Activated naive CD8-positive, alpha-beta T cell treated with anti-CD3 and anti-CD28 coated beads, Interleukin-2, amount 50 U/mL, for 16 hours (primary cell): ENCODE measurements at regions not wholly inside any gene's neighbourhood (a gene's known extent, or its start where the extent isn't known, plus 50 kb on each side); places are given as distances from the start of the nearest gene placed in this dataset.

Experiments used
- DNase-seq: peaks from one replicate; pipeline ENCODE4 v3.0.0-alpha.2; 2020; ENCODE audit warnings: low read depth, low spot score

DNA sequence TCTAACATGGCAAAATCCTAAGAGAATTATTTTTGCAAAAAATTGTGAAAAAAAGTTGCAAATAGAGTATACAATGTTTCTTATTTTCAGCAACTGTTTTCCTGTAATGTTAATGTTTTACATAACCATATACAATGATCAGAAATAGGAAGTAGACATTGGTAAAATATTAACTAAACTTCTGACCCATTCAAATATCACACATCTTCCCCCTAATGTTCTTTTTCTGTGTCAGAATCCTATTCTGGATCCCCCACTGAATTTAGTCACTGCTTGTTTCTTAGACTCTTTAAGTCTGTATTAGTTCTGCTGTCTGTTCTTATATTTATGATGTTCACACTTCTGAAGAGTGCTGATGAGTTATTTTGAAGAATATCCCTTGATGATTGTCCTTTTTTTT, 62.0 kb downstream of the HFE start:
- DNase-seq: no peak

- no peak for DNase-seq
Measured at GRCh38 chr6:26152226-26153101, 65.2 kb downstream of the HFE start.

- no peak for DNase-seq
Measured at GRCh38 chr6:26155061-26155930, 68.1 kb downstream of the HFE start.

- DNase-seq: peak; percentile 62
Measured at GRCh38 chr6:26156105-26156849, 69.0 kb downstream of the HFE start.

DNA sequence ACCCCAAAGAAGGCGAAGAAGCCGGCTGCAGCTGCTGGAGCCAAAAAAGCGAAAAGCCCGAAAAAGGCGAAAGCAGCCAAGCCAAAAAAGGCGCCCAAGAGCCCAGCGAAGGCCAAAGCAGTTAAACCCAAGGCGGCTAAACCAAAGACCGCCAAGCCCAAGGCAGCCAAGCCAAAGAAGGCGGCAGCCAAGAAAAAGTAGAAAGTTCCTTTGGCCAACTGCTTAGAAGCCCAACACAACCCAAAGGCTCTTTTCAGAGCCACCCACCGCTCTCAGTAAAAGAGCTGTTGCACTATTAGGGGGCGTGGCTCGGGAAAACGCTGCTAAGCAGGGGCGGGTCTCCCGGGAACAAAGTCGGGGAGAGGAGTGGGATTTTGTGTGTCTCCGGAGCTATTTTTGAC, 69.6 kb downstream of the HFE start:
- peak; percentile 2 for DNase-seq

DNA sequence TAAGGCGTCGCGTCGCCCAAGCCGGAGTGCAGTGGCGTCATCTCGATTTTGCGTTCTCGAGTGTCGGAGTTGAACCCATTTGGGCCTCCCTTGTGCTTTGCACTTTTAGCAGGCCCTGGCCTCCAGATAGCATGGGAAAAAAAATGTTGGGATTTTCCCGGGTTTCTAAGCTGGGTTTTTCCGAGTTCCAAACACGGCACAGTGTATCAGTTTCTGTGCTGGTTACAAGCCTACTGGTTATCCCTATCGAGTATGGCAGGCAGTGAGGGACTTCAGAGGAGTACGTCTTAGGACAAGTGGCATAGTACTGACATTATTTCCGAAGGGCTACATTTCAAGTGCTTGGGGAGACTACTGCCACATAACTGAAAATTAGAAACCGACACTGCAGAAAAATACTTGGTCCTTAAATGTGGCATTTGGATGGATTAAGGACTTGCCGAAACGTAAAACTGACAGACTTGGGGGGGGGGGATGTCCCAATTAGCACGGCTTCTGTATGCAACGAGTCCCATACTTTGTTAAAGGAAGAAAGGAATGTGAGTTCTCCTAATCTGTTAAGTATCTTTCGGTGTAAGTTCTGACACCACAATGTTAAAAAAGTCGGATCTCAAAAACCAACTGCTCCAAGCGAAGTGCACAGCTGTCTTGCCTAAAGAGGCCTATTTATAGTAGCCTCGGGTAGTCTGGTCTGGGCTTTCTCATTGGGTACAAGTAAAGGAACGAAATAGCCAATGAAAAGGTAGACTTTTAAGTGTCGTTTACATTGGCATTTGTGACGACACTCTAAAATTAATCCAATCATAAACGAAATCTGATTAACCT, 70.2 kb downstream of the HFE start:
- no peak for DNase-seq

DNA sequence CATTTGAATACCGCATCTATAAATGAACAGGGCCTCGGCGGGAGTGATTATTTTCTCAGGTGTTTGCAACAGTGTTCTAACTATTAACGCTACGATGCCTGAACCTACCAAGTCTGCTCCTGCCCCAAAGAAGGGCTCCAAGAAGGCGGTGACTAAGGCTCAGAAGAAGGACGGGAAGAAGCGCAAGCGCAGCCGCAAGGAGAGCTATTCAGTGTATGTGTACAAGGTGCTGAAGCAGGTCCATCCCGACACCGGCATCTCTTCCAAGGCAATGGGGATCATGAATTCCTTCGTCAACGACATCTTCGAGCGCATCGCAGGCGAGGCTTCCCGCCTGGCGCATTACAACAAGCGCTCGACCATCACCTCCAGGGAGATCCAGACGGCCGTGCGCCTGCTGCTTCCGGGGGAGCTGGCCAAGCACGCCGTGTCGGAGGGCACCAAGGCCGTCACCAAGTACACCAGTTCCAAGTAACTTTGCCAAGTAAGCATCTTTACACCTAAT, 70.9 kb downstream of the HFE start:
- peak; percentile 52 for DNase-seq

DNA sequence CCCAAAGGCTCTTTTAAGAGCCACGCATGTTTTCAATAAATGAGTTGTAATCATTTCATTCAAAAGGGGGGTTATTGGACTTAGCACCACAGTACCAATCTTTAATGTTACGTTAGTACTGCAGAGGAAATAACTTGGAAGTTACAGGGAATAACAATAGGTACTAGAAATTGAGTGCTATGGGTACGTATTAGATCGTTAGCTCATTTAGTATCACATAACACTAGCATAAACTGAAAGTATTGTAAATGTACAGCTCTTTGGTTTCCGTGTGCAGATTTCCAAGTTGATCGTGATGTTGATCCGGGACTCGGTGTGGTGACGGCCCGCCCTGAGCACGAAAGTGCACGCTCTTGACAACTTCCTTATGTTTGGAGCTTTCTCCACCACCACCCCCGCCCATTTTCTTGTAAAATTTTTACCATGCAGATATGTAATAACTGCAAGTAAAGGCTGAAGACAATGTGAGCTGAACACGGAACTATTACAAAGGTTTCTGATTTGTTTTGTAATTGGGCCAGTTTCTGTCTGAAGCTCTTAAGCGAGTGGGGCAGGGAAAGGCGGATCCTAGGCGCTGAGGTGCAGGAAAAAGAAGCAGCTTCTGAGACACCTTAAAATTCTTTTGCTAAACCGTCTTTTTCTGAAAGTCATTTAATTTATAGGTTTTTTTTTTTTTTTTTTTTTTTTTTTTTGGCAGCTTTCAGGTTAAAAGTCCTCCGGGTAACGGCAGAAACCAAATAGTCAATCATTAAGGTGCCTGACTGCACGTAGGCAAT, 71.5 kb downstream of the HFE start:
- no peak for DNase-seq

DNA sequence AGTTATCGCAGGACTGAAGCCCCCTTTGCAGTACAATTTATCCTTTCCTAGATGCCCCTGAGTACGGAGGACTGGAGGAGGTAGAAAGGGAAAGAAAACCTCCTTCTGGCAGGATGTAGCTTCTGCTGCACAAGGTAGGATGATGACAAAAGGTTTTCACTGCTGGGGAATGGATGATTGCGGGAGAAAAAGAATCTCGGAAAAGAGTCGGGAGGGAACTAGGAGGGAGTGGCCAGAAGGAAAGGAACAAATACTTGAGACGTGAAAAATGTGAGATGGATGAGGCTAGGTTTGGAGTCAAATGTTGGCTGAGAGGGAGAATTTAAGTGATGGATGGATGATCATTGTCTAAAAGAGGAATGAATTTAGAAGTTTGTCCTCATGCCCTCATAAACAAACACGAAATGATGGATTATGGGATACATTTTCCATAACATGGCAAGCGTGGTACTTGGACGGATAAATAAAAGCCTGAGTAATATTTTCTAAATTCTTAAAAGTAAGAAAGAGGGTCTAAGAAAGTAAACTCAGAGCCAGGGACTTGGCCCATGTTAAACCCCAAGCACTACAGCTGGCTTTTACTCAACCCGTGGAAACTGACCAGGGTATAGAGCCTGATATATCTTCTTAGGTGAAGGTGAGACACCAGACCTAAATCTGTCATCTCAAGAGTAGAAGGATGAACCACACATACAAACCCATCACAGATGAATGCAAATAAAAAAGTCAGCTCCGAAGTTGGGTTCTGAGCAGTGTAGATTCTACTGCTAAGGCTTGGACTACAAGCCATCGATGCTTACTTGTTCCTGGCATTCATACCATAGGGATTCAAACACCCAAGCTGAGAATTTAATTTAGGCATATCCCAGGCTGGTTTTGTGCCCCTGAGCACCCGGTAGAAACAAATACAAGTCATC, 72.4 kb downstream of the HFE start:
- DNase-seq: no peak

GRCh38 chr6:26161322-26161721, 74.1 kb downstream of the HFE start:
- DNase-seq: no peak

DNA sequence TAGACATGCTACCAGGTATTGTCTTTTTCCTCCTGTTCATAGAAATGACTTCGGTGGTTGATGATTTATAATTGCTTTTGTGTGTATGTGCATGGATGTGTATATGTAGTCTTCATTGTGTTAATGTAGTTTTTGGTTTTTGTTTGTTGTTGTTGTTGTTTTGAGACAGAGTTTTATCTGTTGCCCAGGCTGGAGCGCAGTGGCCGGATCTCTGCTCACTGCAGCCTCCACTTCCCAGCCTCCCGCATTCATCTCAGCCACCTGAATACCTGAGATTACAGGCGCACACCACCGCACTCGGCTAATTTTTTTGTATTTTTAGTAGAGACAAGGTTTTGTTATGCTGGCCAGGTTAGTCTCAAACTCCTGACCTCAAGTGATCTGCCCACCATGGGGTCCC, 75.2 kb downstream of the HFE start:
- DNase-seq: no peak

GRCh38 chr6:26163427-26164119, 76.3 kb downstream of the HFE start:
- DNase-seq: no peak

DNA sequence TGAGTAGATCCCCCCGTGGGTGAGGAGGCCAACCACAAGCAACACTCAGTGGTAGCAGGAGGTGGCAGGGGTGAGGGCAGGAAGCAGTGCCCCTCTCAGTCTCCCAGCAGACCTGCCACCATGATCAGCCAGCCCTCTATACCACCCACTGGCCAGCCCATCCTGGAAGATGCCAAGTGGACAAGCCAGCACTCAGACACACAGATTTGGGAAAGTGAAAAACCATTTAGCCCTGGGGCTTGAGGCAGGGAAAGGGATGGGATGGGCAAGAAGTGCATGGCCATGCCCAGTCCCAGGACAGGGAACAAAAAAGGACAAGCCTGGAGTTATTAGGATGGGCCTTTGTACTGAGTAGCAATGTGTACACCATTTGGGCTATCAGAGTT, 76.9 kb downstream of the HFE start:
- DNase-seq: no peak

DNA sequence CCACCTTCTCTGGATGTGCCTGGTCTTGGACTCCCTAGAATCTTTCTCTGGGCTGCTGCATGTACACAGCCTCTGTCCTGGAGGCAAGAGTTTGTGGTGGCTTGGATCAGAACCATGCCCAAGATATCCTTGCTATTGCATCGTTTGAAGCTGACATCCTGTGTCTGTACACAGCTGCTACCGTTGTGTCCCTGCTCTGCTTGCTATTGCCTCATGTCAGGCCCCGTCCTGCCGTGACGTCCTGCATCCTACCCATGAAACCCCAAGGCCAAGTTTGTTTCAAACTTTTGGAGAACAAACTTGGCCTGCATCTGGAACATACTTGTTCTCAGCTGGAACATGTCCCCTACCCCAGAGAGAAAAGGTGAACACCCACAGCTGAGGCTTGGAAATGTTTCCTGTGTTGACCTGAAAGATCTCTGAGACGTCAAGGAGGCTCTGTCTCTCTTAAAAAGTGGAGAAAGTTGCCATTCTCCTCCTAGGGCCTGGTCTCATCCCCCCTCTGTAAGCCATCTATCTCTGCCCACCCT, 78.1 kb downstream of the HFE start:
- DNase-seq: no peak

DNA sequence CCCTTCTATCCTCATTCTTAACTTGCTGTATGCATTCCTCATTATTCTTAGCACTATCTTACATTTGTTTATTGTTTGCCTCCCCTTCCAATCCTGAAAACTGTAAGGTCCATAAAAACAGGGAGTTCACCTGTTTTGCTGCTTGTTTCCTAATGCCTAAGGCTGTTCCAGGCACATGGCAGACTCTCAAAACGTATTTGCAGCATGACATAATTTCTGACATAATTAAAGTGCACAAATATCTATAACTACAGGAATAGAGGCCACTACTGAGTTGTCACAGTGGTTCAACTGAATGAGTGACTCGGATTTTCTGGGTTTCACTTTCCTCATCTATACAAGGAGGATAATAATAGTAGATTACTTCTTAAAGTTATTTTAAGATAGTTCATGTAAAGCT, 83.0 kb downstream of the HFE start:
- DNase-seq: no peak

GRCh38 chr6:26170951-26171841, 84.0 kb downstream of the HFE start:
- DNase-seq: no peak

DNA sequence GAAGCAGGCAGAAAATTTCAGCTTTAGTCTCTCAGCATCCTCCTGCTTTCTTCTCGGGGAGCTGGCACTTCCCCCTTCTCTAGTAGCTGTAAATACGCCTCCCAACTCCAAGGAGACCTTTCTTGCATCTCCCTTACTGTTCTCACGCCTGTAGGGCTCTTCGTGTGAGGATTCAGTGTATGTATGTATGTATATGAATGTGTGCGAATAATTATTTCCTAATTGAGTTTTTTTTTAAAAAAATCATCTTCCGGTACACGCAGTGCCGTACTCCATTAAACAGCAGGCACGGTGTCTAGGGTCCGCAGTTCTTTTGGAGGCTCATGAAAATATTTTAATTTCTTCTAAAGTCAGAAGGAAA, 85.4 kb downstream of the HFE start:
- no peak for DNase-seq

DNA sequence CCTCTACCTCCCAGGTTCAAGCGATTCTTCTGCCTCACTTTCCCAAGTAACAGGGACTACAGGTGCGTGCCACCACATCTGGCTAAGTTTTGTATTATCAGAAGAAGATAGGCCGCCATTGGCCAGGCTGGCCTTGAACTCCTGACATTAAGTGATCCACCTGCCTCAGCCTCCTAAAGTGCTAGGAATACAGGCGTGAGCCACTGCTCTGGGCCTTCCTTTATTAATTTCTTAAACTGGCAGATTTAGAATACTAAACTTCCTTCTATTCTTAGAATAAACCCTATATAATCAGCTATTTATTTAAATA, 86.6 kb downstream of the HFE start:
- DNase-seq: no peak
